NCI-H1105 treated with DMSO at 0.1 percent for 48 hours (cell line): ENCODE measurements at regions not wholly inside any gene's neighbourhood (a gene's known extent, or its start where the extent isn't known, plus 50 kb on each side); places are given as distances from the start of the nearest gene placed in this dataset.
A peak's percentile ranks its signal among the peaks of the same experiment; 100 is the strongest.
"Not testable (repeated sequence)": the region's sequence is repeated elsewhere in the genome, so short reads cannot be mapped to it uniquely, and the experiment has no call there.

Experiments
- DNase-seq: peaks from one replicate; lab custom pipeline; 2025; lab: John Stamatoyannopoulos, UW

GRCh38 chr9:95784318-95784717 is 91.2 kb upstream of the ERCC6L2 start:
- no peak for DNase-seq

- DNase-seq = no peak
These were observed 92.0 kb upstream of the ERCC6L2 start for GRCh38 chr9:95783426-95783975.

- DNase-seq = no peak
These were observed 94.7 kb upstream of the ERCC6L2 start for GRCh38 chr9:95780751-95781150.

- no peak for DNase-seq
These were observed 95.4 kb upstream of the ERCC6L2 start for GRCh38 chr9:95780121-95780520.

GRCh38 chr9:95779597-95779996 is 95.9 kb upstream of the ERCC6L2 start:
- DNase-seq = not testable (repeated sequence)

GRCh38 chr9:95778957-95779356 is 96.5 kb upstream of the ERCC6L2 start:
- no peak for DNase-seq

GRCh38 chr9:95777136-95777535 is 98.4 kb upstream of the ERCC6L2 start:
- DNase-seq = no peak

- DNase-seq = no peak
These were observed 99.3 kb upstream of the ERCC6L2 start for GRCh38 chr9:95776176-95776575.

- DNase-seq = no peak
These were observed 100.3 kb upstream of the ERCC6L2 start for GRCh38 chr9:95775191-95775590.

GRCh38 chr9:95773053-95773418 is 102.5 kb upstream of the ERCC6L2 start:
- DNase-seq = no peak

GRCh38 chr9:95772320-95773052 is 103.0 kb upstream of the ERCC6L2 start:
- no peak for DNase-seq

GRCh38 chr9:95771556-95772246 is 103.8 kb upstream of the ERCC6L2 start:
- DNase-seq = no peak

- DNase-seq = no peak
These were observed 104.8 kb upstream of the ERCC6L2 start for GRCh38 chr9:95770653-95771131.

GRCh38 chr9:95769909-95770433 is 105.5 kb upstream of the ERCC6L2 start:
- DNase-seq = no peak

GRCh38 chr9:95769473-95769872 is 106.0 kb upstream of the ERCC6L2 start:
- no peak for DNase-seq

GRCh38 chr9:95766906-95767305 is 108.6 kb upstream of the ERCC6L2 start:
- DNase-seq = no peak

- DNase-seq = peak; percentile 24
These were observed 110.8 kb upstream of the ERCC6L2 start for GRCh38 chr9:95764533-95765319.

GRCh38 chr9:95763983-95764382 is 111.5 kb upstream of the ERCC6L2 start:
- DNase-seq = no peak

GRCh38 chr9:95763006-95763405 is 112.5 kb upstream of the ERCC6L2 start:
- DNase-seq = no peak

GRCh38 chr9:95762322-95762721 is 113.2 kb upstream of the ERCC6L2 start:
- DNase-seq = no peak

GRCh38 chr9:95760791-95761190 is 114.7 kb upstream of the ERCC6L2 start:
- DNase-seq = no peak

GRCh38 chr9:95757439-95757838 is 118.1 kb upstream of the ERCC6L2 start:
- DNase-seq = no peak
